Smooth muscle cell (in vitro differentiated cells): ENCODE measurements at regions not wholly inside any gene's neighbourhood (a gene's known extent, or its start where the extent isn't known, plus 50 kb on each side); places are given as distances from the start of the nearest gene placed in this dataset.

Experiments used
- DNase-seq: peaks from one replicate; lab custom pipeline; 2025; ENCODE audit not compliant: unreplicated experiment; lab: John Stamatoyannopoulos, UW
- H2AFZ ChIP-seq: fragments of 200-600 bp; sonication (generic); 2 replicates; pipeline ENCODE4 v1.6.0; 2016; ENCODE audit warnings: antibody characterized with exemption, low read depth, mild to moderate bottlenecking
- H3F3A ChIP-seq: fragments of 200-600 bp; sonication (generic); 2 replicates; pipeline ENCODE4 v1.6.0; 2017; ENCODE audit warnings: antibody characterized with exemption, low read depth
- H3K27ac ChIP-seq: fragments of 200-600 bp; sonication (generic); 2 replicates; pipeline ENCODE4 v1.5.1; 2016; ENCODE audit warnings: low read depth, mild to moderate bottlenecking
- H3K27me3 ChIP-seq: fragments of 200-600 bp; sonication (generic); 2 replicates; pipeline ENCODE4 v1.6.1; 2016; ENCODE audit warnings: low read depth, mild to moderate bottlenecking
- H3K36me3 ChIP-seq: fragments of 200-600 bp; sonication (generic); 2 replicates; pipeline ENCODE4 v1.5.1; 2016; ENCODE audit warnings: low read depth
- H3K4me1 ChIP-seq: fragments of 200-600 bp; sonication (generic); 2 replicates; pipeline ENCODE4 v1.5.1; 2016; ENCODE audit warnings: low read depth
- H3K4me2 ChIP-seq: fragments of 200-600 bp; sonication (generic); 2 replicates; pipeline ENCODE4 v1.6.0; 2016; ENCODE audit warnings: mild to moderate bottlenecking
- H3K4me3 ChIP-seq: fragments of 200-600 bp; sonication (generic); 2 replicates; pipeline ENCODE4 v1.5.1; 2016; ENCODE audit warnings: mild to moderate bottlenecking
- H3K79me2 ChIP-seq: fragments of 200-600 bp; sonication (generic); 2 replicates; pipeline ENCODE4 v1.6.0; 2016; ENCODE audit warnings: low read depth, mild to moderate bottlenecking
- H3K9ac ChIP-seq: fragments of 200-600 bp; sonication (generic); 2 replicates; pipeline ENCODE4 v1.6.0; 2016; ENCODE audit warnings: low read depth
- H3K9me3 ChIP-seq: fragments of 200-600 bp; sonication (generic); replicated peaks from 2 replicates; pipeline ENCODE4 v1.5.1; 2016; ENCODE audit warnings: low read depth
- H4K20me1 ChIP-seq: fragments of 200-600 bp; sonication (generic); 2 replicates; pipeline ENCODE4 v1.6.0; 2016; ENCODE audit warnings: low read depth
- CTCF ChIP-seq: fragments of 200-600 bp; sonication (generic); IDR thresholded peaks from 2 replicates; pipeline ENCODE4 v1.5.1; 2017; ENCODE audit warnings: borderline replicate concordance, mild to moderate bottlenecking, antibody characterized with exemption; ENCODE audit not compliant: insufficient read depth, poor library complexity, severe bottlenecking
- WGBS: methylation state at CpG from one replicate; pipeline ENCODE4 v1.1.7; 2016; ENCODE audit warnings: low lambda C conversion rate; 5-methylcytosine and 5-hydroxymethylcytosine counted together

- WGBS = 89% methylated on average over 3 of the region's 3 CpGs
These were observed 112.5 kb upstream of the SLC44A1 start for GRCh38 chr9:105131981-105132380.

DNA sequence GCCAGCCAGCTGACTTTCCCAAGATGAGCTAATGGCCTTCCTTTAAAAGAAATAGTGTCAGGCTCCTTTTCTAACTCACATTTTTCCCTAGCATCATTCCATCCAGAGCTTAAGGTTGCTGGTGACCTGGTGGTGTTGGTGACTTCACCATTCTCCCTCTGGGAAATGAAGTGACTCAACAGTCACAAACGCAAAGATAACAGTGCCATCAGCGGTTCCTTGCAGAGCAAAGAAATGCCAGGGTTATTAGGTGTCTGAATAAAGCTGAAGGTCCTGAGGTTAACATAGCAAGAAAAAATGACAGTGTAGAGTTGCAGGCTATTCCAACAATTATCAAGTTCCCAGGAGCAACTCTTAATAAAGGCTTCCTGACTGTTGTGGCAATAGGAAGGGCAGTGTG, 111.8 kb upstream of the SLC44A1 start:
- Histone ChIP-seq H3K27me3 (no peaks in the 10 kb centered on the region), H4K20me1 (no peaks in the 10 kb centered on the region), H2AFZ (no peak overlapping the region), H3K79me2 (no peaks in the 10 kb centered on the region), H3K4me1 (no peaks in the 10 kb centered on the region), H3K9me3 (no peaks in the 10 kb centered on the region), H3K36me3 (no peaks in the 10 kb centered on the region), H3K4me3 (no peak overlapping the region), H3F3A (peaks cover 5% of the 10 kb centered on the region), H3K27ac (peak overlapping the region; percentile 80), H3K9ac (no peak overlapping the region), H3K4me2 (no peak overlapping the region)
- no peak for TF ChIP-seq CTCF
- WGBS = 0% methylated on average over 2 of the region's 2 CpGs
- no peak for DNase-seq

More at GRCh38 chr9:105131981-105132380, 112.5 kb upstream of the SLC44A1 start:
- peaks cover 5% of the 10 kb centered on the region for H3F3A ChIP-seq
- no peak for TF ChIP-seq CTCF
- no peaks in the 10 kb centered on the region for H3K27me3 ChIP-seq
- no peak overlapping the region for H3K9ac ChIP-seq
- no peak overlapping the region for H2AFZ ChIP-seq
- H3K36me3 ChIP-seq = no peaks in the 10 kb centered on the region
- no peaks in the 10 kb centered on the region for H4K20me1 ChIP-seq
- no peak overlapping the region for H3K4me3 ChIP-seq
- no peaks in the 10 kb centered on the region for H3K9me3 ChIP-seq
- H3K79me2 ChIP-seq = no peaks in the 10 kb centered on the region
- H3K27ac ChIP-seq = peak overlapping the region; percentile 80
- DNase-seq = no peak
- H3K4me1 ChIP-seq = no peaks in the 10 kb centered on the region
- H3K4me2 ChIP-seq = no peak overlapping the region

DNA sequence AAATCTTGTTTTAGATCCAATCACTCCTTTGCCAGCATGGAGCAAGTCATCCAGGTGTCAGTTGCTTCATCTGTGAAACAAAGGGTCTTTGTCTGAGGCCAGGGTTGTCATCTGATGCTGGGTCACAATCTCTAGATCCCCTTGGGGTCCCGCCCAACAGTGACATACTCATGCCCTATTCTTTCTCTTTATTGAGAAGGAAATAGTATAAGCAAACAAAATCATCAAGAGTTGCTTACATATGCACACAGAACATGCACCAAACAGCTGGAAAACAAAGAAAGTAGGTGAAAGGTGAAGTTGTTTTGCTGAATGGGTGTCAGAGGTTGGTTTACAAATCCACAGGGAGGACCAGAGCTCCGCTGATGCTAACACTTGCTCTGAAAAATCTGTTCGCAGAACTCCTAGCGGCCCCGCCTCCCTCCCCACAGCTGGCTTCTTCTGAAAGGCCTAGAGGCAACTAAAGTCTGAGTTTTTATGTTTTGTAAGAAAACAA, 106.1 kb upstream of the SLC44A1 start:
- TF ChIP-seq CTCF = no peak
- no peak overlapping the region for H3K4me3 ChIP-seq
- H3F3A ChIP-seq = no peaks in the 10 kb centered on the region

More for the DNA sequence above, 106.1 kb upstream of the SLC44A1 start:
- Histone ChIP-seq H3K4me1 (no peaks in the 10 kb centered on the region), H4K20me1 (no peaks in the 10 kb centered on the region), H3K79me2 (no peaks in the 10 kb centered on the region), H3K27ac (no peak overlapping the region), H3K27me3 (no peaks in the 10 kb centered on the region), H3K9me3 (no peaks in the 10 kb centered on the region), H3K36me3 (no peaks in the 10 kb centered on the region), H2AFZ (no peak overlapping the region), H3K9ac (no peak overlapping the region), H3K4me2 (no peak overlapping the region)
- no peak for DNase-seq
- 53% methylated on average over 5 of the region's 5 CpGs for WGBS
